WERI-Rb-1 (cell line): ENCODE measurements at regions not wholly inside any gene's neighbourhood (a gene's known extent, or its start where the extent isn't known, plus 50 kb on each side); places are given as distances from the start of the nearest gene placed in this dataset.

ENCODE experiments used
- DNase-seq: peaks from one replicate; pipeline ENCODE4 v3.0.0-alpha.2; 2020
- H3K27ac ChIP-seq: fragments of 250-450 bp; sonication (Bioruptor Pico); 2 replicates; pipeline ENCODE4 v1.5.1; 2020; ENCODE audit warnings: mild to moderate bottlenecking, moderate library complexity
- H3K27me3 ChIP-seq: fragments of 250-450 bp; sonication (Bioruptor Pico); 2 replicates; pipeline ENCODE4 v1.5.1; 2021; ENCODE audit warnings: mild to moderate bottlenecking, low read depth, moderate library complexity; ENCODE audit not compliant: insufficient read depth, severe bottlenecking
- H3K36me3 ChIP-seq: fragments of 250-450 bp; sonication (Bioruptor Pico); 2 replicates; pipeline ENCODE4 v1.5.1; 2020; ENCODE audit warnings: mild to moderate bottlenecking, moderate library complexity
- H3K4me3 ChIP-seq: 2 replicates; pipeline ENCODE4 v1.5.1; 2011; ENCODE audit warnings: low read depth, mild to moderate bottlenecking, control low read depth, low read length
- H3K9me3 ChIP-seq: fragments of 250-450 bp; sonication (Bioruptor Pico); 2 replicates; pipeline ENCODE4 v1.5.1; 2021; ENCODE audit warnings: mild to moderate bottlenecking, moderate library complexity; ENCODE audit not compliant: severe bottlenecking
- CTCF ChIP-seq: IDR thresholded peaks from 2 replicates; pipeline ENCODE4 v1.5.1; 2011; ENCODE audit warnings: low read depth, mild to moderate bottlenecking, control low read depth, inconsistent platforms, low read length

GRCh38 chr13:42466123-42466522 is 107.8 kb upstream of the TNFSF11 start:
- no peak overlapping the region for H3K4me3 ChIP-seq
- no peak for DNase-seq
- no peaks in the 10 kb centered on the region for H3K27me3 ChIP-seq
- TF ChIP-seq CTCF = no peak
- H3K36me3 ChIP-seq = no peaks in the 10 kb centered on the region
- no peaks in the 10 kb centered on the region for H3K9me3 ChIP-seq
- no peak overlapping the region for H3K27ac ChIP-seq

- H3K27ac ChIP-seq = no peak overlapping the region
- no peaks in the 10 kb centered on the region for H3K27me3 ChIP-seq
- H3K36me3 ChIP-seq = no peaks in the 10 kb centered on the region
- TF ChIP-seq CTCF = no peak
- no peaks in the 10 kb centered on the region for H3K9me3 ChIP-seq
- DNase-seq = no peak
- no peak overlapping the region for H3K4me3 ChIP-seq
Measured at GRCh38 chr13:42466609-42467008, 107.3 kb upstream of the TNFSF11 start.

GRCh38 chr13:42474954-42475353 is 99.0 kb upstream of the TNFSF11 start:
- no peak for TF ChIP-seq CTCF
- H3K4me3 ChIP-seq = no peak overlapping the region

GRCh38 chr13:42477596-42478190 is 96.3 kb upstream of the TNFSF11 start:
- TF ChIP-seq CTCF = no peak
- Histone ChIP-seq H3K27ac (no peak overlapping the region), H3K4me3 (no peak overlapping the region), H3K27me3 (no peaks in the 10 kb centered on the region), H3K9me3 (no peaks in the 10 kb centered on the region), H3K36me3 (no peaks in the 10 kb centered on the region)
- no peak for DNase-seq

More at GRCh38 chr13:42474954-42475353, 99.0 kb upstream of the TNFSF11 start:
- H3K27me3 ChIP-seq = no peaks in the 10 kb centered on the region
- no peaks in the 10 kb centered on the region for H3K9me3 ChIP-seq
- no peak overlapping the region for H3K27ac ChIP-seq
- H3K36me3 ChIP-seq = no peaks in the 10 kb centered on the region
- no peak for DNase-seq

- H3K4me3 ChIP-seq = no peak overlapping the region
- H3K27me3 ChIP-seq = no peaks in the 10 kb centered on the region
- H3K27ac ChIP-seq = no peak overlapping the region
- no peaks in the 10 kb centered on the region for H3K9me3 ChIP-seq
- H3K36me3 ChIP-seq = no peaks in the 10 kb centered on the region
- no peak for DNase-seq
- TF ChIP-seq CTCF = peak; percentile 40; the same call in 1 of the 2 replicates
Measured at GRCh38 chr13:42478531-42479156, 95.3 kb upstream of the TNFSF11 start.

- no peak for TF ChIP-seq CTCF
- no peaks in the 10 kb centered on the region for H3K27me3 ChIP-seq
- H3K4me3 ChIP-seq = no peak overlapping the region
- no peaks in the 10 kb centered on the region for H3K36me3 ChIP-seq
- no peak for DNase-seq
- no peaks in the 10 kb centered on the region for H3K9me3 ChIP-seq
- H3K27ac ChIP-seq = no peak overlapping the region
Measured at GRCh38 chr13:42484386-42484785, 89.6 kb upstream of the TNFSF11 start.
